ENCODE measurements at regions not wholly inside any gene's neighbourhood (a gene's known extent, or its start where the extent isn't known, plus 50 kb on each side); places are given as distances from the start of the nearest gene placed in this dataset.
"Not testable (repeated sequence)": the region's sequence is repeated elsewhere in the genome, so short reads cannot be mapped to it uniquely, and the experiment has no call there.

GRCh38 chr22:15786942-15787733 lies 97.3 kb downstream of the POTEH start:
- not testable (repeated sequence) for TF ChIP-seq CTCF (IDR thresholded peaks at IDR 0.05); ZFX (IDR thresholded peaks at IDR 0.05; ENCODE audit: borderline replicate concordance)
